ENCODE measurements at regions not wholly inside any gene's neighbourhood (a gene's known extent, or its start where the extent isn't known, plus 50 kb on each side); places are given as distances from the start of the nearest gene placed in this dataset.

- no peak for DNase-seq
Measured at GRCh38 chr12:102781117-102781516, 135.9 kb downstream of the PAH start.

GRCh38 chr12:102776041-102776440, 141.0 kb downstream of the PAH start:
- no peak for DNase-seq

GRCh38 chr12:102769323-102769916, 147.6 kb downstream of the PAH start:
- peak; percentile 71 for DNase-seq

GRCh38 chr12:102766961-102767360, 150.1 kb downstream of the PAH start:
- DNase-seq, result no peak

- peak; percentile 65 for DNase-seq
Measured at GRCh38 chr12:102765736-102766135, 151.3 kb downstream of the PAH start.

GRCh38 chr12:102763471-102763870, 153.6 kb downstream of the PAH start:
- no peak for DNase-seq

- no peak for DNase-seq
Measured at GRCh38 chr12:102763061-102763460, 154.0 kb downstream of the PAH start.

GRCh38 chr12:102760322-102760721, 156.7 kb downstream of the PAH start:
- no peak for DNase-seq

- DNase-seq, result no peak
Measured at GRCh38 chr12:102759466-102759865, 157.6 kb downstream of the PAH start.

- no peak for DNase-seq
Measured at GRCh38 chr12:102757882-102758226, 159.2 kb downstream of the PAH start.

- no peak for DNase-seq
Measured at GRCh38 chr12:102757154-102757881, 159.7 kb downstream of the PAH start.

GRCh38 chr12:102756530-102756929, 160.5 kb downstream of the PAH start:
- no peak for DNase-seq

- DNase-seq, result no peak
Measured at GRCh38 chr12:102755266-102755665, 161.8 kb downstream of the PAH start.

GRCh38 chr12:102753802-102754201, 163.2 kb downstream of the PAH start:
- DNase-seq, result no peak

- no peak for DNase-seq
Measured at GRCh38 chr12:102748704-102749103, 168.3 kb downstream of the PAH start.

GRCh38 chr12:102746963-102747362, 170.1 kb downstream of the PAH start:
- no peak for DNase-seq

- DNase-seq, result no peak
Measured at GRCh38 chr12:102745971-102746600, 171.0 kb downstream of the PAH start.

- DNase-seq, result no peak
Measured at GRCh38 chr12:102741196-102741595, 175.8 kb downstream of the PAH start.

- peak; percentile 74 for DNase-seq
Measured at GRCh38 chr12:102740141-102740955, 176.7 kb downstream of the PAH start.

- no peak for DNase-seq
Measured at GRCh38 chr12:102736328-102736727, 180.7 kb downstream of the PAH start.

GRCh38 chr12:102735104-102735503, 181.9 kb downstream of the PAH start:
- no peak for DNase-seq

GRCh38 chr12:102730996-102731395, 186.0 kb downstream of the PAH start:
- no peak for DNase-seq

All from fibroblast of skin of abdomen (primary cell).